ENCODE measurements at regions not wholly inside any gene's neighbourhood (a gene's known extent, or its start where the extent isn't known, plus 50 kb on each side); places are given as distances from the start of the nearest gene placed in this dataset.
"Not testable (repeated sequence)": the region's sequence is repeated elsewhere in the genome, so short reads cannot be mapped to it uniquely, and the experiment has no call there.

DNA sequence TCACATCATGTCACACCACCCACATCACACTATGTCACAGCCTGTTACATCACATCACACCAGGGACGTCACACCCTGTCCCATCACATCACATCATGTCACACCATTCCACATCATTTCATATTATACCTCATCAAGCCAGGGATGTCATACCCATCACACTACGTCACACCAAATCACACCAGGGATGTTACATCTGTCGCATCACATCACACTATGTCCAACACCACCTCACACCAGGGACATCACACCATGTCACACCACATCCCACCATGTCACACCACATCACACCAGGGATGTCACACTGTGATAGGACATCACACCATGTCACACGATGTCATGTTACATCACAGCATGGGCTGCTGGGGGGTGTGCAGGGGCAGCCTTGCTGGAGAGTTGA, 110.6 kb downstream of the TMEM121 start:
- no peak for DNase-seq (ENCODE audit: low spot score)
- TF ChIP-seq, protein P1, sequence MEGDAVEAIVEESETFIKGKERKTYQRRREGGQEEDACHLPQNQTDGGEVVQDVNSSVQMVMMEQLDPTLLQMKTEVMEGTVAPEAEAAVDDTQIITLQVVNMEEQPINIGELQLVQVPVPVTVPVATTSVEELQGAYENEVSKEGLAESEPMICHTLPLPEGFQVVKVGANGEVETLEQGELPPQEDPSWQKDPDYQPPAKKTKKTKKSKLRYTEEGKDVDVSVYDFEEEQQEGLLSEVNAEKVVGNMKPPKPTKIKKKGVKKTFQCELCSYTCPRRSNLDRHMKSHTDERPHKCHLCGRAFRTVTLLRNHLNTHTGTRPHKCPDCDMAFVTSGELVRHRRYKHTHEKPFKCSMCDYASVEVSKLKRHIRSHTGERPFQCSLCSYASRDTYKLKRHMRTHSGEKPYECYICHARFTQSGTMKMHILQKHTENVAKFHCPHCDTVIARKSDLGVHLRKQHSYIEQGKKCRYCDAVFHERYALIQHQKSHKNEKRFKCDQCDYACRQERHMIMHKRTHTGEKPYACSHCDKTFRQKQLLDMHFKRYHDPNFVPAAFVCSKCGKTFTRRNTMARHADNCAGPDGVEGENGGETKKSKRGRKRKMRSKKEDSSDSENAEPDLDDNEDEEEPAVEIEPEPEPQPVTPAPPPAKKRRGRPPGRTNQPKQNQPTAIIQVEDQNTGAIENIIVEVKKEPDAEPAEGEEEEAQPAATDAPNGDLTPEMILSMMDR (IDR thresholded peaks at IDR 0.05; ENCODE audit: extremely low read depth, missing control alignments), result no peak

DNA sequence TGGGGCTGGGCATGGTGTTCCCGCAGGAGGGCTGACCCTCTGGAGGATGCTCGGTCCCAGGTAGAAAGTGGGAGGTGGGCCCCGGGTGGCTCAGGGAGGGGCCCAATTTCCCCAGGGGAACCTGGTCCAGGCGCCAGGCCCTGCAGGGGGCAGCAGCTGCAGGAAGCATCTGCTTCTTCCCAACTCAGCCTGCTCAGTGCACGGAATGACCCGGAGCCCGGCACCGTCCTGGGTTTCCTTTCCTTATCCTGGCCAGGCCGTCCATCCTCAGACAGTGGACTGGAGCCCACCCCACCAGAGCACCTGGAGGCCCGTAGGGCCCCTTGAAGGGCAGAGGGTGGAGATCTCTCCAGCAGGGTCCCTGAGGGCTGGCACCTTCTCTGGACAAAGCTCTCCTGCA, 111.0 kb downstream of the TMEM121 start:
- DNase-seq (ENCODE audit: low spot score), result not testable (repeated sequence)

DNA sequence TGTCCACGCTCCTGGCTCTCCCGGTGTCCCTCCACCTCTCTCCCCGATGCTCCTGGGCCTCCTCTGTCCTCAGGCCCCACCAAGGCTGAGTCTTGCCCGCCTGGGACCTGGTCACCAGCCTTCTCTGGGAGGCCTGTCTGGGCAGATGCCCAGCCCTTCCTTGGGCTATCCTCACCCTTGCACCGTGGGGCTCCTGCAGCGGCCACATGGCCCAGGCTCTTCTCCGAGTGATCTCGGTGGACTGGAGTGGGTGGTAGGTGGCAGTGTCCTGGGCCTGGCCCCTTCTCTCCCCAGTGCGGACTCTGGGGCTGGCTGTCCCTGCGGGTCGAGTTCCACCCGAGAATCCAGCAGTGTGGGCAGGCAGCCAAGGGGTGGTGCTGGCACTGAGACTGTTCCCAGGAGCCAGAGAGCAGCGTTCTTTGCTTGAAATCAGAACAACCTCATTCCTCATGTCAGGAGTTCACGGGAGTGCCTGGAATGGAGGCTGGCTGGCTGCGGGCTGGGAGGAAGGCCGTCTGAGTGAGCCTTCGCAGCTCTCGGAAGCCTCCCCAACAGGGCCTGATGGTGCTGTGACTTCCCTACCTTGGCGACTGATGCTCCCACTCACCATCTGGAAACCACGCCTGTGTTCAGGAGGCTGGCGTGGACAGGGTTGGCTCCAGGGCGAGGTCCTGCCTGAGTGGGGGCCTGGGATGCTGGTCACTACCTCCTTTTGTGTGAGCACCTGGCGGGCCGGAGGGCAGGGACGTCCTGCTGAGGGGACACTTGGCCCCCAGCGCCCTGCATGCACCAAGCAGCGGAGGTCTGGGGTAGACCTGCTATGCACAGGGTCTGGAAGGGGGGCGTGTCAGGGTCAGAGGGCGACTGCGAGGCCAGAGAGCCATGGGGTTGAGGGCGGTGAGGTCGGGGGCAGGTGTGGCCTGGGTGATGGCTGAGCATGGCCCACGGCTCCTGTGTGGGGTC, 113.9 kb downstream of the TMEM121 start:
- not testable (repeated sequence) for DNase-seq (ENCODE audit: low spot score)

DNA sequence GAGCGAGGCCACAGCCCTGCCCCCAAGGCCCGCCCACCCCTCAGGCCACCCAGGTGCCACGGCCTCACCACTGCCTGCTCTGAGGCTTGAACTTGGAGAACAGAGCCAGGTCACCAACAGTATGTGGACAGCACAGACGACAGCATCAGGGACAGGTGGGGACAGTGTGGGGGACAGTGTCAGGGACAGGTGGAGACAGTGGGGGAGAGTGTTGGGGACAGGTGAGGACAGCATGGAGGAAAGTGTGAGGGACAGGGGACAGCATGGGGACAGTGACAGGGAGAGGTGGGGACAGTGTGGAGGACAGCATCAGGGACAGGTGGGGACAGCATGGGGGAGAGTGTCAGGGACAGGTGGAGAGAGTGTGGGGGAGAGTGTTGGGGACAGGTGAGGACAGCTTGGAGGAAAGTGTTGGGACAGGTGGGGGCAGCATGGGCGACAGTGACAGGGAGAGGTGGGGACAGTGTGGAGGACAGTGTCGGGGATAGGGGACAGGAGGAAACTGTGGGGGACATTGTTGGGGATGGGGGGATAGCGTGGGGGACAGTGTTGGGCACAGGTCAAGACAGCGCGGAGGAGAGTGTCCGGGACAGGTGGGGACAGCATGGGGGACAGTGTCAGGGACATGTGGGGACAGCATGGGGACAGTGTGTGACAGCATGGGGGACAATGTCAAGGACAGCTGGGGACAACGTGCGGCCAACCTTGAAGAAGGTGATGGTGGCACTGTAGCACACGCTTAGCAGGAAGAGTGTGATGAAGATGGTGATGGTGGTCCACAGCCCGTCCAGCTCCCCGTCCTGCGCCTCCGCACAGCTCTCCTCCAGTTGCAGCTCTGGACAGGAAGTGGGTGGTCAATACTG, 114.9 kb downstream of the TMEM121 start:
- no peak for DNase-seq (ENCODE audit: low spot score)
- TF ChIP-seq, protein P1 (IDR thresholded peaks at IDR 0.05; ENCODE audit: extremely low read depth, missing control alignments), result no peak

DNA sequence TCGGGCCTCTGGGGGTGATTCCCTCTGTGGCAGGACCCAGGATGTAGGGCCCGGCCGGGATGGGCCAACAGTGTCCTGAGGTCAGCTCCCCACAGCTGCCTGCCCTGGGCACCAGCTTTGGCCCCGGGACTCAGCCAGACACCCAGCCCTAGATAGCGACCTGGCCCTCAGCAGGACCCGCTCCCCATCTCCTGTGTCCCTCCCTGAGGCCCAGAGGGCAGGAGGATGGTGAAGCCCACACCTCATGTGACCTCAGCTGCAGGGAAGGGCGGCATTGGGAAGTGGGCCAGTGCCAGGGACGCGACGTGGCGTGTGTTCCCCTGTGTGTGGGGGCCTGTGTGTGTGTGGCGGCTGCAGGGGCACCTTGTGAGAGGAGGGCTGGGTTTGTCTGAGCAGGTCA, 115.6 kb downstream of the TMEM121 start:
- DNase-seq (ENCODE audit: low spot score), result not testable (repeated sequence)

DNA sequence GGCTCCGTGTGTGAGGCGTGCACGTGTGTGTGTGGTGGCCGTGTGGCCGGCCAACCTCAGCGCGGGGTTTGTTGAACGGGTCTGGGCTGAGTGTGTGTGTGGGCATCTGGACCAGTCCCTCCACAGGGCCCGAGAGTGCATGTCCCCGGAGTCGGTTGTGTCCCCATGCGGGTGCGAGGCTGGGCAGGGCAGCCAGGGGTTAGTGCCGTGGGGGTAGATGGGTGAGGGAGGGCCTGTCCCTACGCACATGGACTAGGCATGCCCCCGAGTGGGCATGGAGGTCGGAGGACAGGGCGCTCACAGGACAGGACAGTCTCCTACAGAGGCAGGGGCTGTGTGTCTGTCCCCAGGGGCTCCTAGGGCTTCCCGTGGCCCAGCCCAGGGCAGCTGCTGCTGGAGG, 116.1 kb downstream of the TMEM121 start:
- not testable (repeated sequence) for DNase-seq (ENCODE audit: low spot score)

DNA sequence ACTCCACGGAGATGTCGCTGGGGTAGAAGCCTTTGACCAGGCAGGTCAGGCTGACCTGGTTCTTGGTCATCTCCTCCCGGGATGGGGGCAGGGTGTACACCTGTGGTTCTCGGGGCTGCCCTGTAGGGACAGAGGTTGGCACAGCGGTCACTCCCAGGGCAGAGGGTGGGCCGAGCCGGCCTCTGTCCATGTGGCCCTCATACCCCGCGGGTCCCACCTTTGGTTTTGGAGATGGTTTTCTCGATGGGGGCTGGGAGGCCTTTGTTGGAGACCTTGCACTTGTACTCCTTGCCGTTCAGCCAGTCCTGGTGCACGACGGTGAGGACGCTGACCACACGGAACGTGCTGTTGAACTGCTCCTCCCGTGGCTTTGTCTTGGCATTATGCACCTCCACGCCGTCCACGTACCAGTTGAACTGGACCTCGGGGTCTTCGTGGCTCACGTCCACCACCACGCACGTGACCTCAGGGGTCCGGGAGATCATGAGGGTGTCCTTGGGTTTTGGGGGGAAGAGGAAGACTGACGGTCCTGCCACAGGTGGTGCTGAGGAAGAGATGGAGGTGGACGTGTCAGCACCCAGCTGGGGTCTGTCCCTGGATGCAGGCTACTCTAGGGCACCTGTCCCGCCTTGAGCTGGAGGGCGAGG, 117.1 kb downstream of the TMEM121 start:
- DNase-seq (ENCODE audit: low spot score), result not testable (repeated sequence)

DNA sequence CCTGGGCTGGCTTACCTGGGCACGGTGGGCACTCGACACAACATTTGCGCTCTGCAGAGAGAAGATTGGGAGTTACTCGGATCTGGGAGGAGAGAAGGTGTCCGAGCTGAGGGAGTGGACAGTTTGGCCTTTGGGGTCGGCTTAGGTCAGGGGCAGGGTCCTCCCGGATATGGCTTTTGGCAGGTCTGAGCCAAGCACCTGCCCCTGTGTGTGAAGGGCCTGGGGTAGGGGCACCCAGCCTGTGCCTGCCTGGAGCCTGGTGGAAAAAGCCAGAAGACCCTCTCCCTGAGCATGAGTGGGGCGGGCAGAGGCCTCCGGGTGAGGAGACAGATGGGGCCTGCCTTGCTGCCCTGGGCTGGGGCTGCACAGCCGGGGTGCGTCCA, 117.7 kb downstream of the TMEM121 start:
- DNase-seq (ENCODE audit: low spot score), result not testable (repeated sequence)

DNA sequence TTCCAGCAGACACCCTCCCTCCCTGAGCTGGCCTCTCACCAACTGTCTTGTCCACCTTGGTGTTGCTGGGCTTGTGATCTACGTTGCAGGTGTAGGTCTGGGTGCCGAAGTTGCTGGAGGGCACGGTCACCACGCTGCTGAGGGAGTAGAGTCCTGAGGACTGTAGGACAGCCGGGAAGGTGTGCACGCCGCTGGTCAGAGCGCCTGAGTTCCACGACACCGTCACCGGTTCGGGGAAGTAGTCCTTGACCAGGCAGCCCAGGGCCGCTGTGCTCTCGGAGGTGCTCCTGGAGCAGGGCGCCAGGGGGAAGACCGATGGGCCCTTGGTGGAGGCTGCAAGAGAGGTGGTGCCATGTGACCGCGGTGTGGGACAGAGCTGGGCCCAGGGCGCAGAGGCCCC, 118.1 kb downstream of the TMEM121 start:
- not testable (repeated sequence) for DNase-seq (ENCODE audit: low spot score)

DNA sequence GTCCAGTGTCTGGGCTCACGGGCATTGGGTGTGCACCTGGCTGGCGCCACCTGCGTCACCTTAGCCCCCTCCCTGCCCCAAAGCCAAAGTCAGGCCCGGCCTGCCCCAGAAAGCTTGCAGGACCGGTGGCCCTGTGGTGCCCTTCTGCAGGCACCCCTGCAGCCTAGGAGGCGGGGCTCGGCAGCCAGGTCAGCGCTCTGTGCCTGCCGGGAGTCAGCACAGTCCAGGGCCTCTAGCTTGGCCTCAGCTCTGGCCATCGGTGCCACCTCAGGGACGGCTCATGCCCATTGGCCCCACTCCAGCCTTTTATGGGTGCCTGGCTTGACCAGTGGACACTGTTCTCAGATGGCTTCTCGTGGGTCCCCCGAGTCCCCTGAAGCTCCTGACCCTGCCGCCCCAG, 118.5 kb downstream of the TMEM121 start:
- not testable (repeated sequence) for DNase-seq (ENCODE audit: low spot score)

DNA sequence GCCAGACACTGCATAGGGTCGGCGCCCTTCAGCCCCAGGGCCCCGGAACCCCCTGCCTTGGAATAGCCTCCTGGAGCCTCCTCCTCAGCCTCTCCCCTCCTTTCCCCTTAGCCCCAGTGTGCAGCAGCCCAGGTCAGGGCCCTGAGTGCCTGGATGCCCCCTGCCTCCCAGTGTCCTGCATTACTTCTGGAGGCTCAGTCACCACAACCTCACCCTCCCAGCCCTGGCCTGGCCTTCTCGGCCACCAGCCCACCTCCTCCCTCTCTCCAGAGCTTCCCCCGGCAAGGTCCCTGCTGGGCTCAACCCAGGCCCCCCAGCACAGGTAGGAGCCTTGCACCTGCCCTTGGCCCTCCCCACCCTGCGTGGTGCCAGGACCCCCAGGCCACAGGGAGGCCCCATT, 119.0 kb downstream of the TMEM121 start:
- not testable (repeated sequence) for DNase-seq (ENCODE audit: low spot score)

DNA sequence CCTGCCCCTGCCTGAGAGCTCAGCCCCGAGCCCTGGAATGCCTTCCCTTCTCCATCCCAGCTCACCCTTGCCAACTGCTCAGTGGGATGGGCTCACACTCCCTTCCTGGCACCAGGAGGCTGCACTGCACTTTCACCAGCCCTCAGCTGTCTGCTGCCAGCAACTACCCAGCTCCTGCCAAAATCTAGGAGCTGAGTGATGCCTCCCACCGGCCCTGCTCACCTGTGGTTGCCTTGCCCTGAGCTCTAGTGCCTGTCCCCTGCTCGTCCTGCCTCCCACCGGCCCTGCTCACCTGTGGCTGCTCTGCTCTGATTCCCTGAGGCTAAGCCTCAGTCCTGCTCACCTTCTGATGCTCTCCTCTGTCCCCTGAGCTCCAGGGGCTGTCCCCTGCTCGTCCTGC, 119.8 kb downstream of the TMEM121 start:
- TF ChIP-seq, protein P1 (IDR thresholded peaks at IDR 0.05; ENCODE audit: extremely low read depth, missing control alignments), result no peak
- no peak for DNase-seq (ENCODE audit: low spot score)

DNA sequence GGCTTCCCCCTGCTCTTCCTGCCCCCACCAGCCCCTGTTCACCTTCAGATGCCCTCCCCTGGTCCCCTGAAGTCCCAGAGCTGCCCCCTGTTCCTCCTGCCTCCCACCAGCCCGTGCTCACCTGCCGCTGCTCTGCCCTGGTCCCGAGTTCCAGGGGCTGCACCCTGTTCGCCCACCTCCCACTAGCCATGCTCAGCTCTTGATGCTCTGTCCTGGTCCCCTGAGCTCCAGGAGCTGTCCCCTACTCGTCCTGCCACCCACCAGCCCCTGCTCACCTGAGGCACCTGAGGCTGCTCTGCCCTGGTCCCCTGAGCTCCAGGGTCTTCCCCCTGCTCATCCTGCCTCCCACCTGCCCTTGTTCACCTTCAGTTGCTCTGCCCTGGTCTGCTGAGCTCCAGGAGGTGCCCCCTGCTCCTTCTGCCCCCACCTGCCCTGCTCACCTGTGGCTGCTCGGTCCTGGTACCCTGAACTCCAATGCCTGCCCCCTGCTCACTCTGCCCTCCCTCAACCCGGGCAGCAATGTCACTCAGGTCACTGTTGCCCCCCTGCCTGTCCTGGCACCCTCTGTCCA, 120.4 kb downstream of the TMEM121 start:
- DNase-seq (ENCODE audit: low spot score), result not testable (repeated sequence)

DNA sequence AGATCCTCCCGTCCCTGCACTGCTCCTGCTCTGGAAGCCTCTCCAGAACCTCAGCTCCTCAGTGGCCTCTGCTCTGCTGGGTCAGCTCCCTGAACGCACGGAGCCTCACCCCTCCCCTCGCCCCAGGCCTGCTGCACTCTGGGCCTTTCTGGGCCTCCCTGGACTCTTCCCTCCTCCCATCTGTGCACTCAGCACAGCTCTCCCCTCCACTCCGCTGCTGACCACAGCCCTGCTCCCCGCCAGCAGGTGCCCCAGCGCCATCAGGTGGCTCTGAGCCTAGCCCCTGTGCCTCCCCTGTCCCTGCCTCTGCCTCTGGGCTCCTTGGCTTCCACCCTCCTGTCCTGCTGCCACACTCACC, 121.0 kb downstream of the TMEM121 start:
- not testable (repeated sequence) for DNase-seq (ENCODE audit: low spot score)

Measured in GM20000 (cell line).